Lower leg skin (tissue), 3 donors: ENCODE measurements at regions not wholly inside any gene's neighbourhood (a gene's known extent, or its start where the extent isn't known, plus 50 kb on each side); places are given as distances from the start of the nearest gene placed in this dataset.
"Not testable (repeated sequence)": the region's sequence is repeated elsewhere in the genome, so short reads cannot be mapped to it uniquely, and the experiment has no call there.

ENCODE experiments used
- CTCF ChIP-seq, 3 donors: fragments of 450-650 bp; IDR thresholded peaks; one replicate each; pipeline ENCODE4 v1.5.1; 2016; ENCODE audit warnings: antibody characterized with exemption in 3 of 3, mild to moderate bottlenecking in 3 of 3, moderate library complexity in 2 of 3
- POLR2A ChIP-seq, 2 donors: fragments of 450-650 bp; IDR thresholded peaks; one replicate each; pipeline ENCODE4 v1.6.1; 2016 to 2017; ENCODE audit warnings: antibody characterized with exemption in 2 of 2, mild to moderate bottlenecking in 1 of 2, moderate library complexity in 1 of 2

GRCh38 chrX:33852146-33852545 lies 280.0 kb downstream of the FAM47A start:
- TF ChIP-seq CTCF, POLR2A (IDR thresholded peaks at IDR 0.05): not testable (repeated sequence)
